Caco-2 (cell line): ENCODE measurements at regions not wholly inside any gene's neighbourhood (a gene's known extent, or its start where the extent isn't known, plus 50 kb on each side); places are given as distances from the start of the nearest gene placed in this dataset.

Experiments used
- BruUV-seq: library from RNA; stranded (reverse); fragments of 400-500 nt; replicated peaks from 2 replicates; lab custom pipeline; 2021; lab: Mats Ljungman, UMichigan
- CTCF ChIA-PET: fragments of 300-600 bp; sonication (Branson Sonifier 250); formaldehyde crosslinking; loops from one replicate; lab custom pipeline; 2022; ENCODE audit warnings: antibody characterized with exemption; lab: Charles Lee
- POLR2A ChIA-PET: fragments of 300-600 bp; sonication (Branson Sonifier 250); formaldehyde crosslinking; loops from one replicate; lab custom pipeline; 2022; ENCODE audit warnings: antibody characterized with exemption; lab: Charles Lee
- DNase-seq, 2 experiments: peaks; one replicate each; pipeline versions ENCODE4 v3.0.0 to v3.0.0-alpha.2; 2020 to 2022
- H3K27me3 ChIP-seq: replicated peaks from 2 replicates; pipeline ENCODE4 v1.6.0; 2011; ENCODE audit warnings: low read length; ENCODE audit not compliant: control insufficient read depth, insufficient read depth
- H3K36me3 ChIP-seq: 2 replicates; pipeline ENCODE4 v1.5.1; 2011; ENCODE audit warnings: low read length; ENCODE audit not compliant: control insufficient read depth, insufficient read depth
- H3K4me1 ChIP-seq: fragments of 250-450 bp; sonication (Bioruptor Pico); 2 replicates; pipeline ENCODE4 v1.5.1; 2020; ENCODE audit warnings: mild to moderate bottlenecking
- H3K4me3 ChIP-seq: 2 replicates; pipeline ENCODE4 v1.5.1; 2011; ENCODE audit warnings: low read depth, mild to moderate bottlenecking, control low read depth, low read length
- H3K9me3 ChIP-seq: fragments of 250-450 bp; sonication (Bioruptor Pico); 2 replicates; pipeline ENCODE4 v1.5.1; 2020; ENCODE audit warnings: mild to moderate bottlenecking, moderate library complexity
- H3K27ac Mint-ChIP-seq: one replicate; pipeline ENCODE4 v1.8.0; 2022; ENCODE audit warnings: mixed read lengths; ENCODE audit not compliant: unreplicated experiment
- H3K27me3 Mint-ChIP-seq: one replicate; pipeline ENCODE4 v1.8.0; 2022; ENCODE audit warnings: mixed read lengths; ENCODE audit not compliant: insufficient read depth, unreplicated experiment
- H3K36me3 Mint-ChIP-seq: one replicate; pipeline ENCODE4 v1.8.0; 2022; ENCODE audit warnings: mild to moderate bottlenecking, mixed read lengths; ENCODE audit not compliant: insufficient read depth, unreplicated experiment
- H3K4me1 Mint-ChIP-seq: one replicate; pipeline ENCODE4 v1.8.0; 2022; ENCODE audit warnings: low read depth, mixed read lengths; ENCODE audit not compliant: unreplicated experiment
- H3K4me3 Mint-ChIP-seq: one replicate; pipeline ENCODE4 v1.8.0; 2022; ENCODE audit warnings: mild to moderate bottlenecking, moderate library complexity, mixed read lengths; ENCODE audit not compliant: unreplicated experiment
- H3K9me3 Mint-ChIP-seq: one replicate; pipeline ENCODE4 v1.8.0; 2022; ENCODE audit warnings: mixed read lengths; ENCODE audit not compliant: unreplicated experiment
- intact Hi-C: fragments of 100-400 bp; cut with micrococcal nuclease; formaldehyde crosslinking; loops from one replicate; pipeline ENCODE4 v1.10.0; 2022; ENCODE audit not compliant: unreplicated experiment
- TF ChIP-seq, protein P1 (sequence below), 2 experiments: fragments of 200-600 bp in 1 of 2; IDR thresholded peaks; 1 replicate in 1 of 2; 2 replicates in 1 of 2; pipeline versions ENCODE4 v1.5.1 to v1.8.0; 2011 to 2022; ENCODE audit warnings: antibody characterized with exemption in 1 of 2, control low read depth in 1 of 2, inconsistent platforms in 1 of 2, low read depth in 1 of 2, low read length in 1 of 2, mild to moderate bottlenecking in 1 of 2, moderate library complexity in 1 of 2; ENCODE audit not compliant: insufficient read depth in 1 of 2, severe bottlenecking in 1 of 2, unreplicated experiment in 1 of 2

DNA sequence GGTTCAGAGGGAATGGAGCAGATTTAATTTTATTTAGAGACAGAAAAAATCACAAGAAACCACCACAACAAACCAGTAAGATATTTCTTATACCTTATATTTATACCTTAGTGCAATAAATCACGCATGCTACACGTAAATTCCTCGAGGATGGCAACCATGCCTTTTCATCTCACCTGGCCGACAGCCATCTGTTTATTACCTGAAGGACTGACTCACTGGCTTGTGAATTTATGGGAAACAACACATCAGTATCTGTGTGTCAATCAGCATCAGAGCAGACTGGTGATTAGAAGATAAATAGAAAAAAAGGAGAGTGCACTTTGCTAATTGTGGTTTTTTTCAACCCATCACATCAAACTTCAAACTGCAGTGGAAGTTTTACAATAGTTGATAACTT, 58.4 kb downstream of the S1PR1 start:
- peaks cover 11% of the 10 kb centered on the region for H3K27me3 Mint-ChIP-seq

DNA sequence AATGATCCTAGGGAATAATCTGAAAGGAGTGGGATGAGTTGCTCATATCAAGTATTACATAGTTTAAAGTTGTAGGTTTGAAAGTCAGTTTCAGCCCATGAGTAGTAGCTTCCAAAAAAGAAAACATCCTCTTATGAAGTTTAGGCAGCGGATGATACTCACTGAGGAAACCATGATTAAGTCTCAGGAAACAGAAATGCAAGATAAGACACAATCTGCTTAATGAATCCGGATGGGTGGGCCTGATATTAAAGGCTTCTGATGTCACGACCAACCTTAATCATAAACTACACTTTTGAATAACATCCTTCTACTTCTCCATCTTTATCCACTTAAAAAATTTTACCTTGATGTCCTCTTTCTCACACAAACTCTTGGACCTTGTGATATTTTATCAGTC, 61.8 kb downstream of the S1PR1 start:
- Histone ChIP-seq H3K4me1 (no peaks in the 10 kb centered on the region), H3K36me3 (no peaks in the 10 kb centered on the region), H3K27me3 (no peaks in the 10 kb centered on the region), H3K9me3 (no peaks in the 10 kb centered on the region), H3K4me3 (no peak overlapping the region)
- ChIA-PET CTCF (no interaction called here), POLR2A (no interaction called here)
- intact Hi-C loops, result no loop called here
- H3K36me3 Mint-ChIP-seq, result no peaks in the 10 kb centered on the region
- no peak overlapping the region for H3K27ac Mint-ChIP-seq
- no peaks in the 10 kb centered on the region for H3K4me1 Mint-ChIP-seq
- H3K4me3 Mint-ChIP-seq, result no peak overlapping the region
- peaks cover 12% of the 10 kb centered on the region for H3K27me3 Mint-ChIP-seq
- no peak for DNase-seq
- TF ChIP-seq, protein P1, sequence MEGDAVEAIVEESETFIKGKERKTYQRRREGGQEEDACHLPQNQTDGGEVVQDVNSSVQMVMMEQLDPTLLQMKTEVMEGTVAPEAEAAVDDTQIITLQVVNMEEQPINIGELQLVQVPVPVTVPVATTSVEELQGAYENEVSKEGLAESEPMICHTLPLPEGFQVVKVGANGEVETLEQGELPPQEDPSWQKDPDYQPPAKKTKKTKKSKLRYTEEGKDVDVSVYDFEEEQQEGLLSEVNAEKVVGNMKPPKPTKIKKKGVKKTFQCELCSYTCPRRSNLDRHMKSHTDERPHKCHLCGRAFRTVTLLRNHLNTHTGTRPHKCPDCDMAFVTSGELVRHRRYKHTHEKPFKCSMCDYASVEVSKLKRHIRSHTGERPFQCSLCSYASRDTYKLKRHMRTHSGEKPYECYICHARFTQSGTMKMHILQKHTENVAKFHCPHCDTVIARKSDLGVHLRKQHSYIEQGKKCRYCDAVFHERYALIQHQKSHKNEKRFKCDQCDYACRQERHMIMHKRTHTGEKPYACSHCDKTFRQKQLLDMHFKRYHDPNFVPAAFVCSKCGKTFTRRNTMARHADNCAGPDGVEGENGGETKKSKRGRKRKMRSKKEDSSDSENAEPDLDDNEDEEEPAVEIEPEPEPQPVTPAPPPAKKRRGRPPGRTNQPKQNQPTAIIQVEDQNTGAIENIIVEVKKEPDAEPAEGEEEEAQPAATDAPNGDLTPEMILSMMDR (IDR thresholded peaks at IDR 0.05; ENCODE audit: insufficient read depth in 1 of 2, low read depth in 1 of 2, low read length in 1 of 2, severe bottlenecking in 1 of 2, unreplicated experiment in 1 of 2), result no peak
- BruUV-seq, result no TSS peak
- H3K9me3 Mint-ChIP-seq, result no peaks in the 10 kb centered on the region

More for the DNA sequence above, 58.4 kb downstream of the S1PR1 start:
- intact Hi-C loops, result no loop called here
- no peaks in the 10 kb centered on the region for H3K9me3 ChIP-seq
- BruUV-seq, result no TSS peak
- no peak overlapping the region for H3K4me3 Mint-ChIP-seq
- no peak overlapping the region for H3K27ac Mint-ChIP-seq
- H3K4me1 Mint-ChIP-seq, result no peaks in the 10 kb centered on the region
- H3K4me1 ChIP-seq, result no peaks in the 10 kb centered on the region
- no peak for DNase-seq
- POLR2A ChIA-PET, result no interaction called here
- CTCF ChIA-PET, result interaction anchor here (0.5 kb wide), 1 partner anchor 14 kb away, joined by 3 read pairs; no protein-coding TSS in a partner anchor
- H3K27me3 ChIP-seq, result no peaks in the 10 kb centered on the region
- H3K36me3 ChIP-seq, result no peaks in the 10 kb centered on the region
- no peak overlapping the region for H3K4me3 ChIP-seq
- TF ChIP-seq, protein P1 (IDR thresholded peaks at IDR 0.05; ENCODE audit: insufficient read depth in 1 of 2, low read depth in 1 of 2, low read length in 1 of 2, severe bottlenecking in 1 of 2, unreplicated experiment in 1 of 2), result no peak
- H3K9me3 Mint-ChIP-seq, result no peaks in the 10 kb centered on the region
- no peaks in the 10 kb centered on the region for H3K36me3 Mint-ChIP-seq

DNA sequence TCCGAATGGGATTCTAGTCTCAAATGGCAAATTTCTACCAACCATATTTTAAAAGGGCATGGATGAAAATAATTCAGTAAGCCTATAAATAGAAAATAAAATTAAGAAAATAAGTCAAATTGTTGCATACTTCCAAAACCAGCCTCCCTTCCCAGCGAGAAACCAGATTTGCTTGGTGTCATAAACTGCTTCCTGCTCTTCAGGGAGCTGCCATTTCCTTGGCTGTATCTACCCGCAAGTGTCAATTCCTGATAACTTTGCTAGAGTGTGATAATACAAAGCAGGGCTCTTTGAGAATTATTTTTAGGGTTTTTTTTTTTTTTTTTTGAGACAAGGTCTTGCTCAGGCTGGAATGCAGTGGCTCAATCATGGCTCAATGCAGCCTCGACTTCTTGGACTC, 62.3 kb downstream of the S1PR1 start:
- ChIA-PET CTCF (no interaction called here), POLR2A (no interaction called here)
- Histone ChIP-seq H3K4me1 (no peaks in the 10 kb centered on the region), H3K9me3 (no peaks in the 10 kb centered on the region), H3K4me3 (no peak overlapping the region), H3K36me3 (no peaks in the 10 kb centered on the region), H3K27me3 (no peaks in the 10 kb centered on the region)
- peaks cover 12% of the 10 kb centered on the region for H3K27me3 Mint-ChIP-seq
- H3K9me3 Mint-ChIP-seq, result no peaks in the 10 kb centered on the region
- H3K27ac Mint-ChIP-seq, result no peak overlapping the region
- H3K4me3 Mint-ChIP-seq, result no peak overlapping the region
- TF ChIP-seq, protein P1 (IDR thresholded peaks at IDR 0.05; ENCODE audit: insufficient read depth in 1 of 2, low read depth in 1 of 2, low read length in 1 of 2, severe bottlenecking in 1 of 2, unreplicated experiment in 1 of 2), result no peak
- no TSS peak for BruUV-seq
- H3K4me1 Mint-ChIP-seq, result no peaks in the 10 kb centered on the region
- DNase-seq, result no peak
- no peaks in the 10 kb centered on the region for H3K36me3 Mint-ChIP-seq
- intact Hi-C loops, result no loop called here
